CD14-positive monocyte (primary cell): ENCODE measurements at regions not wholly inside any gene's neighbourhood (a gene's known extent, or its start where the extent isn't known, plus 50 kb on each side); places are given as distances from the start of the nearest gene placed in this dataset.

Experiments used
- DNase-seq, 3 donors: peaks; one replicate each; pipeline ENCODE4 v3.0.0-alpha.2; 2011 to 2022
- H2AFZ ChIP-seq: 2 replicates; pipeline ENCODE4 v1.6.0; 2012; ENCODE audit warnings: mild to moderate bottlenecking, low read depth, low read length, inconsistent platforms; ENCODE audit not compliant: insufficient read depth, poor library complexity, severe bottlenecking
- H3K27ac ChIP-seq, 2 donors: 1 replicate in 1 of 2; 2 replicates in 1 of 2; pipeline ENCODE4 v1.5.1; 2012 to 2013; ENCODE audit warnings: low read length in 2 of 2, control low read depth in 1 of 2, inconsistent platforms in 1 of 2, low read depth in 1 of 2, mild to moderate bottlenecking in 1 of 2
- H3K27me3 ChIP-seq, 2 donors: one replicate each; pipeline versions ENCODE4 v1.6.0 to v1.6.1; 2011 to 2013; ENCODE audit warnings: low read length in 2 of 2; ENCODE audit not compliant: control insufficient read depth in 2 of 2, insufficient read depth in 2 of 2
- H3K36me3 ChIP-seq, 2 donors: replicated peaks in 1 of 2; 1 replicate in 1 of 2; 2 replicates in 1 of 2; pipeline versions ENCODE4 v1.5.1 to v1.6.1; 2012 to 2013; ENCODE audit warnings: low read length in 2 of 2, control low read depth in 1 of 2, inconsistent platforms in 1 of 2, mild to moderate bottlenecking in 1 of 2; ENCODE audit not compliant: insufficient read depth in 2 of 2, control insufficient read depth in 1 of 2
- H3K4me1 ChIP-seq, 2 donors: 1 replicate in 1 of 2; 2 replicates in 1 of 2; pipeline versions ENCODE4 v1.5.1 to v1.6.1; 2012 to 2013; ENCODE audit warnings: low read length in 2 of 2, control low read depth in 1 of 2, inconsistent platforms in 1 of 2, mild to moderate bottlenecking in 1 of 2, moderate library complexity in 1 of 2; ENCODE audit not compliant: insufficient read depth in 2 of 2, control insufficient read depth in 1 of 2
- H3K4me2 ChIP-seq: replicated peaks from 2 replicates; pipeline ENCODE3; 2012; ENCODE audit warnings: low read length, moderate library complexity, mild to moderate bottlenecking; ENCODE audit not compliant: poor library complexity, severe bottlenecking; ENCODE audit errors: extremely low read depth
- H3K4me3 ChIP-seq, 3 experiments: fragments of 200-600 bp in 1 of 3; sonication (generic) in 1 of 3; replicated peaks in 1 of 3; 1 replicate in 2 of 3; 2 replicates in 1 of 3; pipeline ENCODE4 v1.5.1; 2011 to 2013; ENCODE audit warnings: low read length in 3 of 3, mild to moderate bottlenecking in 3 of 3, control low read depth in 2 of 3, low read depth in 2 of 3, inconsistent platforms in 1 of 3, moderate library complexity in 1 of 3
- H3K79me2 ChIP-seq: 2 replicates; pipeline ENCODE4 v1.6.0; 2012; ENCODE audit warnings: mild to moderate bottlenecking, control low read depth, inconsistent platforms, low read length, moderate library complexity; ENCODE audit not compliant: insufficient read depth
- H3K9ac ChIP-seq: 2 replicates; pipeline ENCODE4 v1.6.0; 2017; ENCODE audit warnings: low read length, mild to moderate bottlenecking; ENCODE audit not compliant: insufficient read depth, poor library complexity, severe bottlenecking
- H3K9me3 ChIP-seq, 2 donors: replicated peaks in 1 of 2; 1 replicate in 1 of 2; 2 replicates in 1 of 2; pipeline versions ENCODE4 v1.5.1 to v1.6.1; 2012 to 2013; ENCODE audit warnings: low read length in 2 of 2, control low read depth in 1 of 2; ENCODE audit not compliant: control insufficient read depth in 1 of 2, insufficient read depth in 1 of 2
- H4K20me1 ChIP-seq: 2 replicates; pipeline ENCODE4 v1.6.0; 2012; ENCODE audit warnings: mild to moderate bottlenecking, low read length, control low read depth, moderate library complexity; ENCODE audit not compliant: insufficient read depth
- H3K27ac Mint-ChIP-seq, 7 donors: one replicate each; pipeline ENCODE4 v1.8.0; 2020; ENCODE audit warnings: mild to moderate bottlenecking in 7 of 7, mixed read lengths in 7 of 7, moderate library complexity in 6 of 7, inconsistent platforms in 2 of 7
- H3K27me3 Mint-ChIP-seq, 3 donors: one replicate each; pipeline ENCODE4 v1.8.0; 2021 to 2022; ENCODE audit warnings: low read depth in 3 of 3, mild to moderate bottlenecking in 3 of 3, mixed read lengths in 3 of 3, moderate library complexity in 3 of 3, inconsistent platforms in 1 of 3
- H3K36me3 Mint-ChIP-seq, 2 donors: one replicate each; pipeline ENCODE4 v1.8.0; 2020; ENCODE audit warnings: mixed read lengths in 2 of 2, inconsistent platforms in 1 of 2, mild to moderate bottlenecking in 1 of 2
- H3K4me1 Mint-ChIP-seq: one replicate; pipeline ENCODE4 v1.8.0; 2020; ENCODE audit warnings: mild to moderate bottlenecking, mixed read lengths
- H3K4me3 Mint-ChIP-seq, 2 donors: one replicate each; pipeline ENCODE4 v1.8.0; 2020; ENCODE audit warnings: mild to moderate bottlenecking in 2 of 2, mixed read lengths in 2 of 2, moderate library complexity in 1 of 2
- H3K9me3 Mint-ChIP-seq, 7 donors: one replicate each; pipeline ENCODE4 v1.8.0; 2020 to 2022; ENCODE audit warnings: mixed read lengths in 7 of 7, mild to moderate bottlenecking in 6 of 7, moderate library complexity in 6 of 7, inconsistent platforms in 2 of 7
- WGBS: methylation state at CpG from one replicate; pipeline ENCODE4 v1.1.5; 2013; ENCODE audit warnings: missing lambda C conversion rate; ENCODE audit not compliant: insufficient coverage; 5-methylcytosine and 5-hydroxymethylcytosine counted together
- intact Hi-C, 2 donors: fragments of 100-400 bp; cut with micrococcal nuclease; formaldehyde crosslinking; loops; one replicate each; pipeline versions ENCODE4 v1.15.0 to v1.15.1; 2023
- TF ChIP-seq, protein P1 (sequence below): fragments of 200-600 bp; IDR thresholded peaks from one replicate; pipeline ENCODE4 v1.8.0; 2022; ENCODE audit warnings: antibody characterized with exemption, mild to moderate bottlenecking

DNA sequence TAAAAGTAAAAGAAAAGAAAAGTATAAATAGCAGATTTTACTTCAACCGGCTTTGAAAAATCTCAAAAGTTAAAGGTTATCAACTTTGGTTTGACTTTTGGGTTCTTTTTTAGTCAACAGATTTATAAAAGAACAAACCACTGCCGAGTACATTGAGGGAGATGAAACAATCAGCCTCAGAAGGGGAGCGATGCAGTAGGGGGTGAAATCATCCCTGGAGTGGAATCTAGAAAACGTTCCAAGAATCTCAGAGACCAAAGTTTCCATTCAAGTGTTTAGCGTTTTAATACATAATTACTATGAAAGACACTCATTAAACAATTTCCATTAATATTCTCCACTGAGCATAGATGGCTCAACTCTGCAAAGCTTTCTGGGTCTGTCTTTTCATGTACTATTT lies 745.5 kb downstream of the NR2F2 start:
- Mint-ChIP-seq H3K4me3 (no peak overlapping the region), H3K9me3 (peaks cover 0 to 5% (median 2%) of the 10 kb centered on the region in 7 donors), H3K4me1 (no peaks in the 10 kb centered on the region), H3K36me3 (no peaks in the 10 kb centered on the region), H3K27me3 (no peaks in the 10 kb centered on the region), H3K27ac (no peak overlapping the region)
- no peaks in the 10 kb centered on the region for H3K9me3 ChIP-seq
- H2AFZ ChIP-seq, result no peak overlapping the region
- H3K4me3 ChIP-seq, result no peak overlapping the region
- no peak for DNase-seq
- no peaks in the 10 kb centered on the region for H4K20me1 ChIP-seq
- WGBS, result no CpG with 5 or more reads among the region's 5 CpGs
- TF ChIP-seq, protein P1, sequence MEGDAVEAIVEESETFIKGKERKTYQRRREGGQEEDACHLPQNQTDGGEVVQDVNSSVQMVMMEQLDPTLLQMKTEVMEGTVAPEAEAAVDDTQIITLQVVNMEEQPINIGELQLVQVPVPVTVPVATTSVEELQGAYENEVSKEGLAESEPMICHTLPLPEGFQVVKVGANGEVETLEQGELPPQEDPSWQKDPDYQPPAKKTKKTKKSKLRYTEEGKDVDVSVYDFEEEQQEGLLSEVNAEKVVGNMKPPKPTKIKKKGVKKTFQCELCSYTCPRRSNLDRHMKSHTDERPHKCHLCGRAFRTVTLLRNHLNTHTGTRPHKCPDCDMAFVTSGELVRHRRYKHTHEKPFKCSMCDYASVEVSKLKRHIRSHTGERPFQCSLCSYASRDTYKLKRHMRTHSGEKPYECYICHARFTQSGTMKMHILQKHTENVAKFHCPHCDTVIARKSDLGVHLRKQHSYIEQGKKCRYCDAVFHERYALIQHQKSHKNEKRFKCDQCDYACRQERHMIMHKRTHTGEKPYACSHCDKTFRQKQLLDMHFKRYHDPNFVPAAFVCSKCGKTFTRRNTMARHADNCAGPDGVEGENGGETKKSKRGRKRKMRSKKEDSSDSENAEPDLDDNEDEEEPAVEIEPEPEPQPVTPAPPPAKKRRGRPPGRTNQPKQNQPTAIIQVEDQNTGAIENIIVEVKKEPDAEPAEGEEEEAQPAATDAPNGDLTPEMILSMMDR, result no peak
- H3K27ac ChIP-seq, result no peak overlapping the region
- no peaks in the 10 kb centered on the region for H3K36me3 ChIP-seq
- intact Hi-C loops, result no loop called here
- no peaks in the 10 kb centered on the region for H3K79me2 ChIP-seq
- no peak overlapping the region for H3K9ac ChIP-seq
- no peaks in the 10 kb centered on the region for H3K27me3 ChIP-seq
- H3K4me1 ChIP-seq, result no peaks in the 10 kb centered on the region
- no peak overlapping the region for H3K4me2 ChIP-seq

DNA sequence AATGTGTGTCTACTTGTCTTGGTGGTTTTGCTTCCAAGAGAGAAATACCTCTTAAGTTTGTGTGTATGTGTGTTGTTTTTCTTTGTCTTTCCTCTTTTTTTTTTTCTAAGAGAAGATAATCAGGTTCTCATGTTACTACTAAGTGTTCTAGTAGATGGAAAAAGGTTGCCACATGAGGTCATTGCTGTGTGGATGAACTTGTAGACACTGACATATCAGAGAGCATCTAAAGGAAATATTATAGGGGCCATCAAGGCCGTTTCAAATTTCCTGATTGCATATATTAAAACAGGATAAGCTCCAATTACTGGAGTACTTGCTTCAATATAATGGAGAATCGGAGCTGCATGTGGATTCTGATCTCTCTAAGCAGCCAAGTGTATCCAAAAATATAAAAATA lies 747.5 kb downstream of the NR2F2 start:
- Mint-ChIP-seq H3K4me1 (no peaks in the 10 kb centered on the region), H3K27me3 (peaks cover 0 to 2% (median 1%) of the 10 kb centered on the region in 3 donors)
- H2AFZ ChIP-seq, result no peak overlapping the region

More for the DNA sequence above, 747.5 kb downstream of the NR2F2 start:
- Histone ChIP-seq H3K4me2 (no peak overlapping the region), H3K9ac (no peak overlapping the region), H3K9me3 (no peaks in the 10 kb centered on the region), H3K36me3 (no peaks in the 10 kb centered on the region), H4K20me1 (no peaks in the 10 kb centered on the region), H3K27me3 (no peaks in the 10 kb centered on the region), H3K27ac (no peak overlapping the region), H3K79me2 (no peaks in the 10 kb centered on the region), H3K4me3 (no peak overlapping the region), H3K4me1 (no peaks in the 10 kb centered on the region)
- TF ChIP-seq, protein P1, result no peak
- Mint-ChIP-seq H3K36me3 (no peaks in the 10 kb centered on the region), H3K4me3 (no peak overlapping the region), H3K9me3 (peaks cover 0 to 8% (median 3%) of the 10 kb centered on the region in 7 donors), H3K27ac (no peak overlapping the region)
- intact Hi-C loops, result no loop called here
- no CpG with 5 or more reads among the region's 2 CpGs for WGBS
- no peak for DNase-seq
